ENCODE measurements at regions not wholly inside any gene's neighbourhood (a gene's known extent, or its start where the extent isn't known, plus 50 kb on each side); places are given as distances from the start of the nearest gene placed in this dataset.

- CTCF ChIA-PET, result no interaction called here
- no peak overlapping the region for H3K27ac ChIP-seq (ENCODE audit: low read depth, low read length, poor library complexity, severe bottlenecking)
- peaks cover 3% of the 10 kb centered on the region for H3K4me1 ChIP-seq (ENCODE audit: insufficient read depth, low read length, poor library complexity, severe bottlenecking)
- H3K9me3 ChIP-seq (ENCODE audit: low read depth, low read length, poor library complexity, severe bottlenecking), result no peaks in the 10 kb centered on the region
- DNase-seq (ENCODE audit: low spot score), result no peak
- TF ChIP-seq, protein P1, sequence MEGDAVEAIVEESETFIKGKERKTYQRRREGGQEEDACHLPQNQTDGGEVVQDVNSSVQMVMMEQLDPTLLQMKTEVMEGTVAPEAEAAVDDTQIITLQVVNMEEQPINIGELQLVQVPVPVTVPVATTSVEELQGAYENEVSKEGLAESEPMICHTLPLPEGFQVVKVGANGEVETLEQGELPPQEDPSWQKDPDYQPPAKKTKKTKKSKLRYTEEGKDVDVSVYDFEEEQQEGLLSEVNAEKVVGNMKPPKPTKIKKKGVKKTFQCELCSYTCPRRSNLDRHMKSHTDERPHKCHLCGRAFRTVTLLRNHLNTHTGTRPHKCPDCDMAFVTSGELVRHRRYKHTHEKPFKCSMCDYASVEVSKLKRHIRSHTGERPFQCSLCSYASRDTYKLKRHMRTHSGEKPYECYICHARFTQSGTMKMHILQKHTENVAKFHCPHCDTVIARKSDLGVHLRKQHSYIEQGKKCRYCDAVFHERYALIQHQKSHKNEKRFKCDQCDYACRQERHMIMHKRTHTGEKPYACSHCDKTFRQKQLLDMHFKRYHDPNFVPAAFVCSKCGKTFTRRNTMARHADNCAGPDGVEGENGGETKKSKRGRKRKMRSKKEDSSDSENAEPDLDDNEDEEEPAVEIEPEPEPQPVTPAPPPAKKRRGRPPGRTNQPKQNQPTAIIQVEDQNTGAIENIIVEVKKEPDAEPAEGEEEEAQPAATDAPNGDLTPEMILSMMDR (conservative IDR thresholded peaks at IDR 0.05; ENCODE audit: low read depth, low read length), result no peak
- no peak for TF ChIP-seq EZH2 (IDR thresholded peaks at IDR 0.05; ENCODE audit: borderline replicate concordance, low read depth, low read length, poor library complexity, severe bottlenecking)
- no peak overlapping the region for H3K4me3 ChIP-seq (ENCODE audit: low read depth, low read length, poor library complexity, severe bottlenecking)
- POLR2A ChIA-PET (ENCODE audit: low non-redundant PET), result no interaction called here
- no TSS peak for BruUV-seq (replicated peaks)
- no peaks in the 10 kb centered on the region for H3K36me3 ChIP-seq (ENCODE audit: insufficient read depth, low read length, poor library complexity, severe bottlenecking)
- no peaks in the 10 kb centered on the region for H3K27me3 ChIP-seq (replicated peaks; ENCODE audit: insufficient read depth, low read depth, low read length, poor library complexity)
- intact Hi-C loops (cut with micrococcal nuclease; ENCODE audit: unreplicated experiment), result no loop called here
Observed at GRCh38 chr20:52789716-52790115, 182.4 kb upstream of the TSHZ2 start.

DNA sequence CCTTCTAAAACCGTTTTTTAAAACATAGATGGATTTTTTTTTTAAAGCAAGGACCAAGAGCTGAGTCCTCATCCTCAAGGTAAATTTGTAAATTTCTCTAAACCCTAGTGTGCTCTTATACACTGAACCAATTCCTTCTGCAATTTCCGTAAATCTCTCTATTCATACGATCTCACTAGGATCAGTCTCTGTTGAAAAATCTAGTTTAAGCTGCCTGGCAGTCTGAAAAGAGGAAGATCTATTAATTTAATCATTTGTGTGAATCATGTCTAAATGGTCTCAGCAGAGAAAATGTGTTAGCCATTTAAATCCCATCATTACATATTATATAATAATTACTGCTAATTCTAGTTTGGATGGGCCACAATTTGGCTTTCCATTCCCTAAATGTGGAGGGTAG, 184.2 kb upstream of the TSHZ2 start:
- no peak overlapping the region for H3K4me3 ChIP-seq (ENCODE audit: low read depth, low read length, poor library complexity, severe bottlenecking)
- ChIA-PET CTCF (no interaction called here), POLR2A (ENCODE audit: low non-redundant PET) (no interaction called here)
- DNase-seq (ENCODE audit: low spot score), result no peak
- TF ChIP-seq EZH2 (IDR thresholded peaks at IDR 0.05; ENCODE audit: borderline replicate concordance, low read depth, low read length, poor library complexity, severe bottlenecking), result no peak
- no peak overlapping the region for H3K27ac ChIP-seq (ENCODE audit: low read depth, low read length, poor library complexity, severe bottlenecking)
- peaks cover 3% of the 10 kb centered on the region for H3K4me1 ChIP-seq (ENCODE audit: insufficient read depth, low read length, poor library complexity, severe bottlenecking)
- no TSS peak for BruUV-seq (replicated peaks)
- no peaks in the 10 kb centered on the region for H3K36me3 ChIP-seq (ENCODE audit: insufficient read depth, low read length, poor library complexity, severe bottlenecking)
- intact Hi-C loops (cut with micrococcal nuclease; ENCODE audit: unreplicated experiment), result no loop called here
- no peaks in the 10 kb centered on the region for H3K9me3 ChIP-seq (ENCODE audit: low read depth, low read length, poor library complexity, severe bottlenecking)
- no peaks in the 10 kb centered on the region for H3K27me3 ChIP-seq (replicated peaks; ENCODE audit: insufficient read depth, low read depth, low read length, poor library complexity)

- Histone ChIP-seq H3K4me3 (ENCODE audit: low read depth, low read length, poor library complexity, severe bottlenecking) (no peak overlapping the region), H3K36me3 (ENCODE audit: insufficient read depth, low read length, poor library complexity, severe bottlenecking) (no peaks in the 10 kb centered on the region), H3K27me3 (replicated peaks; ENCODE audit: insufficient read depth, low read depth, low read length, poor library complexity) (no peaks in the 10 kb centered on the region), H3K9me3 (ENCODE audit: low read depth, low read length, poor library complexity, severe bottlenecking) (no peaks in the 10 kb centered on the region), H3K27ac (ENCODE audit: low read depth, low read length, poor library complexity, severe bottlenecking) (no peak overlapping the region), H3K4me1 (ENCODE audit: insufficient read depth, low read length, poor library complexity, severe bottlenecking) (peaks cover 3% of the 10 kb centered on the region)
- ChIA-PET CTCF (no interaction called here), POLR2A (ENCODE audit: low non-redundant PET) (no interaction called here)
- DNase-seq (ENCODE audit: low spot score), result no peak
- TF ChIP-seq, protein P1 (conservative IDR thresholded peaks at IDR 0.05; ENCODE audit: low read depth, low read length), result no peak
- TF ChIP-seq EZH2 (IDR thresholded peaks at IDR 0.05; ENCODE audit: borderline replicate concordance, low read depth, low read length, poor library complexity, severe bottlenecking), result no peak
- intact Hi-C loops (cut with micrococcal nuclease; ENCODE audit: unreplicated experiment), result no loop called here
- BruUV-seq (replicated peaks), result no TSS peak
Observed at GRCh38 chr20:52787216-52787615, 184.9 kb upstream of the TSHZ2 start.

GRCh38 chr20:52785679-52786078, 186.5 kb upstream of the TSHZ2 start:
- no peaks in the 10 kb centered on the region for H3K9me3 ChIP-seq (ENCODE audit: low read depth, low read length, poor library complexity, severe bottlenecking)
- TF ChIP-seq, protein P1 (conservative IDR thresholded peaks at IDR 0.05; ENCODE audit: low read depth, low read length), result no peak
- TF ChIP-seq EZH2 (IDR thresholded peaks at IDR 0.05; ENCODE audit: borderline replicate concordance, low read depth, low read length, poor library complexity, severe bottlenecking), result no peak
- H3K27me3 ChIP-seq (replicated peaks; ENCODE audit: insufficient read depth, low read depth, low read length, poor library complexity), result no peaks in the 10 kb centered on the region
- H3K36me3 ChIP-seq (ENCODE audit: insufficient read depth, low read length, poor library complexity, severe bottlenecking), result no peaks in the 10 kb centered on the region
- ChIA-PET POLR2A (ENCODE audit: low non-redundant PET) (no interaction called here), CTCF (no interaction called here)
- H3K4me3 ChIP-seq (ENCODE audit: low read depth, low read length, poor library complexity, severe bottlenecking), result no peak overlapping the region
- H3K4me1 ChIP-seq (ENCODE audit: insufficient read depth, low read length, poor library complexity, severe bottlenecking), result peaks cover 3% of the 10 kb centered on the region
- DNase-seq (ENCODE audit: low spot score), result peak; percentile 44
- no TSS peak for BruUV-seq (replicated peaks)
- intact Hi-C loops (cut with micrococcal nuclease; ENCODE audit: unreplicated experiment), result no loop called here
- no peak overlapping the region for H3K27ac ChIP-seq (ENCODE audit: low read depth, low read length, poor library complexity, severe bottlenecking)
